ENCODE measurements at regions not wholly inside any gene's neighbourhood (a gene's known extent, or its start where the extent isn't known, plus 50 kb on each side); places are given as distances from the start of the nearest gene placed in this dataset.

GRCh38 chr18:59059140-59059539 lies 80.5 kb upstream of the SEC11C start:
- TF ChIP-seq EGR1 (IDR thresholded peaks at IDR 0.05; ENCODE audit: low read depth in 2 of 2) (no peak), CTCF (IDR thresholded peaks at IDR 0.05; ENCODE audit: low read depth, low read length, missing input control) (no peak), YY1 (IDR thresholded peaks at IDR 0.05) (no peak), GABPA (IDR thresholded peaks at IDR 0.05 in 1 of 2, conservative IDR thresholded peaks at IDR 0.05 in 1 of 2) (no peak)

All from liver (tissue), 3 donors.